H1 (cell line): ENCODE measurements at regions not wholly inside any gene's neighbourhood (a gene's known extent, or its start where the extent isn't known, plus 50 kb on each side); places are given as distances from the start of the nearest gene placed in this dataset.

ENCODE experiments used
- CTCF ChIA-PET: fragments of 300-600 bp; sonication (Branson Sonifier 250); formaldehyde crosslinking; loops from one replicate; lab custom pipeline; 2021; ENCODE audit not compliant: partially characterized antibody; lab: Charles Lee
- POLR2A ChIA-PET: fragments of 300-600 bp; sonication (Branson Sonifier 250); formaldehyde crosslinking; loops from one replicate; lab custom pipeline; 2021; ENCODE audit warnings: inconsistent platforms; ENCODE audit not compliant: partially characterized antibody; lab: Charles Lee
- DNase-seq, 2 experiments: peaks; one replicate each; pipeline versions ENCODE4 v3.0.0 to v3.0.0-alpha.2; 2010 to 2022; ENCODE audit warnings: low spot score in 2 of 2, low read depth in 1 of 2, mixed read lengths in 1 of 2
- FAIRE-seq: peaks from 2 replicates; lab custom pipeline; 2011; peaks lifted over from hg19 to GRCh38; lab: Jason Lieb, UNC
- H2AFZ ChIP-seq: 2 replicates; pipeline ENCODE4 v1.8.1; 2012; ENCODE audit warnings: low read length, inconsistent platforms
- H2AK5ac ChIP-seq: 2 replicates; pipeline ENCODE4 v1.6.1; 2013; ENCODE audit warnings: low read depth, low read length
- H2BK120ac ChIP-seq: replicated peaks from 2 replicates; pipeline ENCODE3; 2013; ENCODE audit warnings: low read depth, low read length, inconsistent platforms
- H2BK12ac ChIP-seq: 2 replicates; pipeline ENCODE4 v1.6.1; 2013; ENCODE audit warnings: low read depth, low read length
- H2BK15ac ChIP-seq: 2 replicates; pipeline ENCODE4 v1.6.1; 2013; ENCODE audit warnings: low read length
- H2BK20ac ChIP-seq: 2 replicates; pipeline ENCODE4 v1.6.1; 2013; ENCODE audit warnings: low read length
- H2BK5ac ChIP-seq: 2 replicates; pipeline ENCODE4 v1.6.1; 2013; ENCODE audit warnings: low read depth, low read length
- H3K14ac ChIP-seq: 2 replicates; pipeline ENCODE4 v1.6.1; 2013; ENCODE audit warnings: inconsistent platforms; ENCODE audit not compliant: insufficient read length
- H3K18ac ChIP-seq: 2 replicates; pipeline ENCODE4 v1.6.1; 2013; ENCODE audit warnings: low read length; ENCODE audit errors: extremely low read depth
- H3K23ac ChIP-seq: 2 replicates; pipeline ENCODE4 v1.6.1; 2013; ENCODE audit warnings: inconsistent platforms; ENCODE audit not compliant: insufficient read length
- H3K23me2 ChIP-seq: 2 replicates; pipeline ENCODE4 v1.6.1; 2013; ENCODE audit warnings: low read depth, low read length
- H3K27ac ChIP-seq: 2 replicates; pipeline ENCODE4 v1.6.1; 2011; ENCODE audit warnings: low read depth, low read length, inconsistent platforms
- H3K27me3 ChIP-seq, 4 experiments: replicated peaks in 1 of 4; 1 replicate in 1 of 4; 2 replicates in 3 of 4; pipeline versions ENCODE4 v1.6.1 to v1.8.1; 2011 to 2013; ENCODE audit warnings: low read length in 3 of 4, mild to moderate bottlenecking in 3 of 4, inconsistent platforms in 2 of 4, mixed read lengths in 2 of 4, moderate library complexity in 1 of 4; ENCODE audit not compliant: control insufficient read depth in 3 of 4, insufficient read depth in 3 of 4; ENCODE audit errors: extremely low read depth in 1 of 4
- H3K36me3 ChIP-seq, 4 experiments: 2 replicates each; pipeline versions ENCODE4 v1.6.1 to v1.8.1; 2011 to 2013; ENCODE audit warnings: mild to moderate bottlenecking in 4 of 4, low read length in 3 of 4, moderate library complexity in 2 of 4, control low read depth in 1 of 4, inconsistent platforms in 1 of 4; ENCODE audit not compliant: insufficient read depth in 4 of 4, control insufficient read depth in 2 of 4
- H3K4ac ChIP-seq: replicated peaks from 2 replicates; pipeline ENCODE3; 2013; ENCODE audit warnings: low read length, low read depth, mixed read lengths, inconsistent platforms; ENCODE audit not compliant: insufficient read length
- H3K4me1 ChIP-seq, 4 experiments: replicated peaks in 1 of 4; 1 replicate in 1 of 4; 2 replicates in 3 of 4; pipeline versions ENCODE4 v1.6.1 to v1.8.1; 2011 to 2013; ENCODE audit warnings: low read length in 3 of 4, inconsistent platforms in 2 of 4, mixed read lengths in 1 of 4; ENCODE audit not compliant: insufficient read depth in 4 of 4, control insufficient read depth in 3 of 4
- H3K4me2 ChIP-seq, 2 experiments: 2 replicates each; pipeline versions ENCODE4 v1.6.1 to v1.8.1; 2011 to 2013; ENCODE audit warnings: low read depth in 2 of 2, low read length in 2 of 2, control low read depth in 1 of 2, inconsistent platforms in 1 of 2, mild to moderate bottlenecking in 1 of 2; ENCODE audit not compliant: insufficient read depth in 1 of 2
- H3K4me3 ChIP-seq, 4 experiments: fragments of 200-600, 300-600 bp in 1 of 4; sonication (generic), shearing (Covaris generic), sonication (Bioruptor Twin) in 1 of 4; 2 replicates each; pipeline versions ENCODE4 v1.5.1 to v1.8.1; 2011 to 2016; ENCODE audit warnings: low read length in 4 of 4, low read depth in 3 of 4, control low read depth in 2 of 4, inconsistent platforms in 2 of 4, mild to moderate bottlenecking in 2 of 4, mixed read lengths in 1 of 4, moderate library complexity in 1 of 4; ENCODE audit not compliant: insufficient read depth in 2 of 4; ENCODE audit errors: extremely low read depth in 1 of 4
- H3K56ac ChIP-seq: replicated peaks from 2 replicates; pipeline ENCODE3; 2013; ENCODE audit warnings: low read depth, mild to moderate bottlenecking, mixed read lengths, low read length, inconsistent platforms; ENCODE audit not compliant: insufficient read length
- H3K79me1 ChIP-seq: 2 replicates; pipeline ENCODE4 v1.6.1; 2013; ENCODE audit warnings: low read depth, low read length, control low read depth
- H3K79me2 ChIP-seq, 2 experiments: 2 replicates each; pipeline versions ENCODE4 v1.6.1 to v1.8.1; 2012 to 2013; ENCODE audit warnings: low read length in 2 of 2, mild to moderate bottlenecking in 2 of 2, inconsistent platforms in 1 of 2; ENCODE audit not compliant: insufficient read depth in 2 of 2, control insufficient read depth in 1 of 2
- H3K9ac ChIP-seq, 4 experiments: replicated peaks in 1 of 4; 1 replicate in 1 of 4; 2 replicates in 3 of 4; pipeline versions ENCODE4 v1.6.1 to v1.8.1; 2011 to 2013; ENCODE audit warnings: low read depth in 3 of 4, low read length in 3 of 4, control low read depth in 2 of 4, mild to moderate bottlenecking in 2 of 4, moderate library complexity in 2 of 4, inconsistent platforms in 1 of 4; ENCODE audit errors: extremely low read depth in 1 of 4
- H3K9me3 ChIP-seq, 2 experiments: 2 replicates each; pipeline versions ENCODE4 v1.6.1 to v1.8.1; 2012 to 2013; ENCODE audit warnings: mild to moderate bottlenecking in 2 of 2, moderate library complexity in 2 of 2, control low read depth in 1 of 2, inconsistent platforms in 1 of 2, low read depth in 1 of 2, low read length in 1 of 2, mixed read lengths in 1 of 2; ENCODE audit not compliant: insufficient read depth in 2 of 2
- H4K20me1 ChIP-seq, 2 experiments: replicated peaks in 1 of 2; 2 replicates each; pipeline versions ENCODE3 to v1.8.1; 2011 to 2013; ENCODE audit warnings: inconsistent platforms in 2 of 2, low read length in 2 of 2, mild to moderate bottlenecking in 1 of 2; ENCODE audit not compliant: insufficient read depth in 2 of 2, control insufficient read depth in 1 of 2
- H4K5ac ChIP-seq: 2 replicates; pipeline ENCODE4 v1.6.1; 2013; ENCODE audit warnings: low read length, low read depth, mixed read lengths, inconsistent platforms; ENCODE audit not compliant: insufficient read length
- H4K8ac ChIP-seq: 2 replicates; pipeline ENCODE4 v1.8.0; 2013; ENCODE audit warnings: mild to moderate bottlenecking, moderate library complexity, low read length, inconsistent platforms; ENCODE audit not compliant: insufficient read depth; ENCODE audit errors: extremely low read depth
- H4K91ac ChIP-seq: replicated peaks from 2 replicates; pipeline ENCODE3; 2013; ENCODE audit warnings: low read length, mixed read lengths, inconsistent platforms; ENCODE audit not compliant: insufficient read length
- RFX5 ChIP-seq: IDR thresholded peaks from 2 replicates; pipeline ENCODE4 v1.6.1; 2011; ENCODE audit warnings: low read depth, low read length, improper control_type of control experiment, borderline replicate concordance
- RXRA ChIP-seq: IDR thresholded peaks from 2 replicates; pipeline ENCODE4 v1.6.1; 2011; ENCODE audit warnings: low read depth, mild to moderate bottlenecking, low read length, moderate library complexity; ENCODE audit not compliant: insufficient read depth
- SIRT6 ChIP-seq: IDR thresholded peaks from one replicate; pipeline ENCODE4 v1.7.1; 2012; ENCODE audit warnings: low read length, inconsistent platforms
- SIX5 ChIP-seq: IDR thresholded peaks from 2 replicates; pipeline ENCODE4 v1.6.1; 2011; ENCODE audit warnings: mild to moderate bottlenecking, low read depth, low read length
- SRF ChIP-seq: IDR thresholded peaks from 2 replicates; pipeline ENCODE4 v1.6.1; 2011; ENCODE audit warnings: mild to moderate bottlenecking, low read depth, low read length, moderate library complexity
- TEAD4 ChIP-seq: IDR thresholded peaks from 2 replicates; pipeline ENCODE4 v1.6.1; 2012; ENCODE audit warnings: low read depth, low read length, inconsistent platforms, mixed read lengths
- WGBS, 2 experiments: shearing (Covaris generic) in 1 of 2; methylation state at CpG; one replicate each; pipeline versions ENCODE4 v1.1.6 to v1.1.7; 2013 to 2015; ENCODE audit warnings: low lambda C conversion rate in 2 of 2, mixed read lengths in 2 of 2, inconsistent platforms in 1 of 2, low coverage in 1 of 2, missing lambda C conversion rate in 1 of 2; ENCODE audit not compliant: insufficient replicate concordance in 2 of 2, insufficient coverage in 1 of 2, insufficient read length in 1 of 2; ENCODE audit errors: extremely low coverage in 1 of 2, missing lambda C conversion rate in 1 of 2; 5-methylcytosine and 5-hydroxymethylcytosine counted together

DNA sequence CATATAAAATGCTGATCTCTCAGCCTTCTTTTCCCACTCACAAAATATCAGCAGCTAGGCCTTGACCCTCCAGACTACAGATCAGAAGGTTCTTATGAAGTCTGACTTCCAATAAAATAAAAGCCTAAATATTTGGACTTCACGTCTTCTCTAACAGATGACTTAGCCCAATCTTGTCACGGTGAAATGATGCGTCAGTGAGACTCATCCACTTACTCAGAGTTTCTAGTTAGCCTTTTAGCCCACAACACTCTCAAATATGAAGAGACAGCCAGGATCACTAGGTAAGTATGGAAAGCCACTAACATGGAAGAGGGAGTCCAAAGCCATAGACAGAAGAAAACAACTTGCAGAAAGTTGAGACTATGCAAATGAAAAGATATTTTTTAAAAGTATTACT is 601.2 kb downstream of the PYDC2 start:
- WGBS, 2 experiments: 75% methylated on average over 3 of the region's 3 CpGs; no CpG with 5 or more reads in 1 of the 2 experiments
- DNase-seq: no peak
- H3K79me2 ChIP-seq: no peaks in the 10 kb centered on the region

More for the DNA sequence above, 601.2 kb downstream of the PYDC2 start:
- Histone ChIP-seq H2BK20ac (no peak overlapping the region), H3K36me3 (no peaks in the 10 kb centered on the region), H2AFZ (no peak overlapping the region), H2BK15ac (no peak overlapping the region), H3K27me3 (no peaks in the 10 kb centered on the region), H3K4me3 (no peak overlapping the region), H4K20me1 (no peaks in the 10 kb centered on the region), H3K27ac (no peak overlapping the region), H2BK120ac (no peak overlapping the region), H2AK5ac (no peak overlapping the region), H3K56ac (no peak overlapping the region), H2BK5ac (no peak overlapping the region), H3K23me2 (peaks cover 2% of the 10 kb centered on the region; the same call in 1 of the 2 replicates), H3K4me2 (no peak overlapping the region), H3K4ac (no peak overlapping the region), H3K4me1 (no peaks in the 10 kb centered on the region), H4K5ac (no peak overlapping the region), H3K18ac (no peak overlapping the region), H4K91ac (no peak overlapping the region), H2BK12ac (no peak overlapping the region), H3K23ac (no peak overlapping the region), H4K8ac (no peak overlapping the region), H3K9ac (no peak overlapping the region), H3K9me3 (no peaks in the 10 kb centered on the region), H3K14ac (no peak overlapping the region), H3K79me1 (no peaks in the 10 kb centered on the region)
- FAIRE-seq: no peak
- POLR2A ChIA-PET: interaction anchor here (0.8 to 1.0 kb wide), 2 partner anchors 137 to 857 kb away, joined by 3 to 4 read pairs; no protein-coding TSS in a partner anchor
- CTCF ChIA-PET: interaction anchor here (0.9 kb wide), 1 partner anchor 62 kb away, joined by 6 read pairs; no protein-coding TSS in a partner anchor
- TF ChIP-seq RFX5: no peak
- TF ChIP-seq RXRA: no peak
- no peak for TF ChIP-seq SIX5
- no peak for TF ChIP-seq SIRT6
- TF ChIP-seq TEAD4: no peak
- no peak for TF ChIP-seq SRF
